Tibial nerve (tissue), 3 donors: ENCODE measurements at regions not wholly inside any gene's neighbourhood (a gene's known extent, or its start where the extent isn't known, plus 50 kb on each side); places are given as distances from the start of the nearest gene placed in this dataset.

ENCODE experiments used
- CTCF ChIP-seq, 5 experiments: fragments of 200-600 bp in 3 of 5; fragments of 450-650 bp in 2 of 5; sonication (generic) in 3 of 5; IDR thresholded peaks; one replicate each; pipeline ENCODE4 v1.5.1; 2016 to 2019; ENCODE audit warnings: antibody characterized with exemption in 5 of 5, mild to moderate bottlenecking in 3 of 5, moderate library complexity in 2 of 5
- POLR2A ChIP-seq, 2 donors: fragments of 450-650 bp; IDR thresholded peaks; one replicate each; pipeline ENCODE4 v1.6.1; 2017; ENCODE audit warnings: antibody characterized with exemption in 2 of 2, mild to moderate bottlenecking in 2 of 2, moderate library complexity in 2 of 2

GRCh38 chr5:116923344-116923743 lies 348.7 kb upstream of the SEMA6A start:
- TF ChIP-seq CTCF (IDR thresholded peaks at IDR 0.05) = no peak
- TF ChIP-seq POLR2A (IDR thresholded peaks at IDR 0.05) = no peak
